Neural progenitor cell (in vitro differentiated cells): ENCODE measurements at regions not wholly inside any gene's neighbourhood (a gene's known extent, or its start where the extent isn't known, plus 50 kb on each side); places are given as distances from the start of the nearest gene placed in this dataset.

ENCODE experiments used
- EZH2 ChIP-seq: fragments of 200-600 bp; sonication (generic); IDR thresholded peaks from 2 replicates; pipeline ENCODE4 v1.6.1; 2017; ENCODE audit warnings: antibody characterized with exemption, mild to moderate bottlenecking, moderate library complexity
- EZH2phosphoT487 ChIP-seq: fragments of 200-600 bp; sonication (generic); IDR thresholded peaks from 2 replicates; pipeline ENCODE4 v1.6.1; 2017; ENCODE audit warnings: antibody characterized with exemption
- TF ChIP-seq, protein P1 (sequence below): fragments of 200-600 bp; sonication (generic); IDR thresholded peaks from 2 replicates; pipeline ENCODE4 v1.5.1; 2017; ENCODE audit warnings: antibody characterized with exemption, mild to moderate bottlenecking

DNA sequence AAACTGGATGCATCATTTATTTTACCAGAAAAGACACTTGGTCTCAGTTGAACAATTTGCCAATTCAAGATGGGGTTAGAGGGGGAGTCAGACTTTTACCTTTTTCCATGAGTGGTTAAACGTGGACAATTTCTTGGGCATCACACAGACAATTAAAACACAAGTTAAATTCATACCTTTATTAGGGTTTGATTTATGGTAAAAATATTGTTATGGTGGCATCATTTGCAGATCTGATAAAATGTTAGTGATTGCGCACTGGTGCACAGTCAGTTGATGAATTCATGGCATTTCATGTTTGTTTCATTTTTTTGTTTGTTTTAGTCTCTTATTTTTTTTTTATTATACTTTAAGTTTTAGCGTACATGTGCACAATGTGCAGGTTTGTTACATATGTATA is 399.9 kb downstream of the DOK5 start:
- TF ChIP-seq EZH2 = no peak
- TF ChIP-seq, protein P1, sequence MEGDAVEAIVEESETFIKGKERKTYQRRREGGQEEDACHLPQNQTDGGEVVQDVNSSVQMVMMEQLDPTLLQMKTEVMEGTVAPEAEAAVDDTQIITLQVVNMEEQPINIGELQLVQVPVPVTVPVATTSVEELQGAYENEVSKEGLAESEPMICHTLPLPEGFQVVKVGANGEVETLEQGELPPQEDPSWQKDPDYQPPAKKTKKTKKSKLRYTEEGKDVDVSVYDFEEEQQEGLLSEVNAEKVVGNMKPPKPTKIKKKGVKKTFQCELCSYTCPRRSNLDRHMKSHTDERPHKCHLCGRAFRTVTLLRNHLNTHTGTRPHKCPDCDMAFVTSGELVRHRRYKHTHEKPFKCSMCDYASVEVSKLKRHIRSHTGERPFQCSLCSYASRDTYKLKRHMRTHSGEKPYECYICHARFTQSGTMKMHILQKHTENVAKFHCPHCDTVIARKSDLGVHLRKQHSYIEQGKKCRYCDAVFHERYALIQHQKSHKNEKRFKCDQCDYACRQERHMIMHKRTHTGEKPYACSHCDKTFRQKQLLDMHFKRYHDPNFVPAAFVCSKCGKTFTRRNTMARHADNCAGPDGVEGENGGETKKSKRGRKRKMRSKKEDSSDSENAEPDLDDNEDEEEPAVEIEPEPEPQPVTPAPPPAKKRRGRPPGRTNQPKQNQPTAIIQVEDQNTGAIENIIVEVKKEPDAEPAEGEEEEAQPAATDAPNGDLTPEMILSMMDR = no peak
- TF ChIP-seq EZH2phosphoT487 = no peak
